ENCODE measurements at regions not wholly inside any gene's neighbourhood (a gene's known extent, or its start where the extent isn't known, plus 50 kb on each side); places are given as distances from the start of the nearest gene placed in this dataset.

DNA sequence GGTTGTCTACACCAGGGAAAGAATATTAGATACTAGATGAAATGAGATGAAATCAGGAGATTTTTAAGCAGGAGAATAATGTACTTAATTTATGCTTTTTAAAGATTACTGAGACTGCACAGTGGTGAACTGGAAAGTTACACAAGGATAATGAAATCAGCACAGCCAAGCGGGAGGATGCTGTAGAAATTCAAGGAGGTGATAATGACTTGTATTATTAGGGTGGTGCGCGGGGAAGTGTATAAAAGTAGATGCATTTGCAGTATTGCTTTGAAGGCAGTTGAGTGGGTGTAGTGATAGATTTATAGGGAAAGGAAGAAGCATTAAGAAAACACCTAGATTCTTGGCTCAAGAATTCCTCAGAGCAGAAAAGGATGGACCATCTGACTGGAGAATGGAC is 359.5 kb upstream of the SPHKAP start:
- Mint-ChIP-seq H3K27ac (no peak overlapping the region), H3K9me3 (ENCODE audit: low read depth) (peaks cover 13% of the 10 kb centered on the region), H3K4me3 (ENCODE audit: low read depth) (no peak overlapping the region), H3K36me3 (ENCODE audit: insufficient read depth) (no peaks in the 10 kb centered on the region), H3K4me1 (ENCODE audit: low read depth) (no peaks in the 10 kb centered on the region), H3K27me3 (no peaks in the 10 kb centered on the region)
- DNase-seq (ENCODE audit: low spot score, unreplicated experiment): no peak
- TF ChIP-seq, protein P1, sequence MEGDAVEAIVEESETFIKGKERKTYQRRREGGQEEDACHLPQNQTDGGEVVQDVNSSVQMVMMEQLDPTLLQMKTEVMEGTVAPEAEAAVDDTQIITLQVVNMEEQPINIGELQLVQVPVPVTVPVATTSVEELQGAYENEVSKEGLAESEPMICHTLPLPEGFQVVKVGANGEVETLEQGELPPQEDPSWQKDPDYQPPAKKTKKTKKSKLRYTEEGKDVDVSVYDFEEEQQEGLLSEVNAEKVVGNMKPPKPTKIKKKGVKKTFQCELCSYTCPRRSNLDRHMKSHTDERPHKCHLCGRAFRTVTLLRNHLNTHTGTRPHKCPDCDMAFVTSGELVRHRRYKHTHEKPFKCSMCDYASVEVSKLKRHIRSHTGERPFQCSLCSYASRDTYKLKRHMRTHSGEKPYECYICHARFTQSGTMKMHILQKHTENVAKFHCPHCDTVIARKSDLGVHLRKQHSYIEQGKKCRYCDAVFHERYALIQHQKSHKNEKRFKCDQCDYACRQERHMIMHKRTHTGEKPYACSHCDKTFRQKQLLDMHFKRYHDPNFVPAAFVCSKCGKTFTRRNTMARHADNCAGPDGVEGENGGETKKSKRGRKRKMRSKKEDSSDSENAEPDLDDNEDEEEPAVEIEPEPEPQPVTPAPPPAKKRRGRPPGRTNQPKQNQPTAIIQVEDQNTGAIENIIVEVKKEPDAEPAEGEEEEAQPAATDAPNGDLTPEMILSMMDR (IDR thresholded peaks at IDR 0.05; ENCODE audit: unreplicated experiment): no peak

DNA sequence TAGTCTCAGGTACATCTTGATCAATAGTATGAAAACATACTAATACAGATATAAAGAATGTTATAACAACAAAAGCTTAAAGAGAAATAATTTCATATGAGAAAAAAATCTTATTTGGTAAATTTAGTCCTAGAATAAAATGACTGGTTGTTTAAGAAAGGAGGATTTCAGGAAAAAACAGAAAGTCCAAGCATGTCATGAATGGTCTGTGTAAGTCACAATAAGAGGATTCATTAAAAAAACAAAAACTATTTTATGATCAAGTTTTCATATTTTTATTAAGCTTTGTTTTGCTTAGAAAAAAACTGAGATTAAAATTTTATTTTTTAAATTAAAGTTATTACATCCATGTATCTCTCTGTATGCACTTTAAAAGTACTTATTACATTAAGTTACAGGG is 353.9 kb upstream of the SPHKAP start:
- no peak overlapping the region for H3K4me3 Mint-ChIP-seq (ENCODE audit: low read depth)
- no peaks in the 10 kb centered on the region for H3K27me3 Mint-ChIP-seq
- peaks cover 17% of the 10 kb centered on the region for H3K9me3 Mint-ChIP-seq (ENCODE audit: low read depth)
- TF ChIP-seq, protein P1 (IDR thresholded peaks at IDR 0.05; ENCODE audit: unreplicated experiment): no peak
- H3K36me3 Mint-ChIP-seq (ENCODE audit: insufficient read depth): peaks cover 1% of the 10 kb centered on the region
- no peak overlapping the region for H3K27ac Mint-ChIP-seq
- no peak for DNase-seq (ENCODE audit: low spot score, unreplicated experiment)
- H3K4me1 Mint-ChIP-seq (ENCODE audit: low read depth): no peaks in the 10 kb centered on the region

DNA sequence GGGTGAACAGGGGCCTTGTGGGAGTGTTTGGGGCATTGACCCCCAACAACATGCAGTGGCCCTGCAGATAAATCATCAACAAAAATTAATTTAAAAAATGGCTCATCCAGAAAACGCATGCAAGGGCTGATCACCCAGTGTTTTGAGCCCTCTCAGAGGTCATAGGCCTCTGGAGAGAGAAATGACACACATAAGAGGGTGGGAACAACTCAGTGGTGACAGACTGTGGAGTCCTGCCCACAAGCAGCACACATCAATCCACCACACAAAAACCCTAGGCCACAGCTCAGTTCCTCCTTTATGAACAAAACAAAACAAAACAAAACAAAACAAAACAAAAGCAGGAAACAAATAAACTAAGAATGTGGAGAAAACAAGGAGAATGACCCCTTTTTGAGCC is 351.7 kb upstream of the SPHKAP start:
- H3K36me3 Mint-ChIP-seq (ENCODE audit: insufficient read depth): peaks cover 1% of the 10 kb centered on the region
- H3K9me3 Mint-ChIP-seq (ENCODE audit: low read depth): peaks cover 17% of the 10 kb centered on the region
- H3K27me3 Mint-ChIP-seq: no peaks in the 10 kb centered on the region
- no peak for DNase-seq (ENCODE audit: low spot score, unreplicated experiment)
- TF ChIP-seq, protein P1 (IDR thresholded peaks at IDR 0.05; ENCODE audit: unreplicated experiment): no peak
- H3K27ac Mint-ChIP-seq: no peak overlapping the region
- H3K4me3 Mint-ChIP-seq (ENCODE audit: low read depth): no peak overlapping the region
- no peaks in the 10 kb centered on the region for H3K4me1 Mint-ChIP-seq (ENCODE audit: low read depth)

DNA sequence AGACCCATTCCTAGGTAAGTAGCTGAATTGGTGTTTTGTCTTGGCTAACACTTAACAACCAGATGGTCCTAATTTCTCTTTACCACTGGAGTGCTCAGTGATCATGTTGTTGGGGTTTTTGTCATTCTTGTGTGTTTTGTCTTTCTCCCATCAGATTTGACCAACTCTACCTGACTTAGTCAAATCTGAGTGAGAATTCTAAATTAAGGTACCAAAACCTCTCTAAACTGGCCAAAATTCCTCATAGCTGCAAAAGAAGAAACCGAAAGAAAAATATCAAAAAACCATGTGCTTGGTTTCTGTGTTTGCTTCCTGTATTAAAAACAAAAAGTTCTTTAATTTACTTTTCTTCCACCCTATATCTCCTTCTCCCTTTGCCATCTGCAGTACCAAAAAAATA is 350.7 kb upstream of the SPHKAP start:
- no peak for DNase-seq (ENCODE audit: low spot score, unreplicated experiment)
- TF ChIP-seq, protein P1 (IDR thresholded peaks at IDR 0.05; ENCODE audit: unreplicated experiment): no peak
- H3K9me3 Mint-ChIP-seq (ENCODE audit: low read depth): peaks cover 13% of the 10 kb centered on the region

DNA sequence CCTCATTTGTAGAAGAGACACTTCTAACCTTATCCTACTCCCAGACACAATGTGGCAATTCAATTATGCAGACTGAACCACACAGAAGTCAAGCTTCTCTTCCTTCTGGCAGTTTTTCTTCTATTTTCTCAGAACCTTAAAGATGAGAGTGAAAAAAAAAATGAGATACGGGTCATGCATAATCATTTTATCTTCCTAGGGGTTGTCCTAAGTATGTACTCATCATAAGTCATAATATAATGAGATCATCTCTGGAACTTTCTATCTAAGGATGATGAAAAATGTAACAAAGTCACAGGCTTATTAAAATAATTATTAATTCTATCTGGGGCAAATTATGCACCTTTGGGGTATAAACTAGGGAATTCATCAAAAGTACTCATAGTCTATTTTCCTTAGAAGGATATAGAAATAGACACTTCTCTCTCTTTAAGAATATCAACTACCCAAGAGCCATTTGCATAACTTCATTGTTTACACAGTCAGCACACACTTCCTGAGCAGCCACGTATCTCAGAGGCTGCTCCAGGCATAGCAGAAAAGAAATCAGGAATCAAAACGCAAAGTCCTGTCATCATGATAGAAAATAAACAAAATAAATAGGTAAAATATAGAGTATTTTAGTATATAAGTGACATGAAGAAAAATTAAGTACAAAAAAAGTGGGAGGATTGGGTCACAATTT is 345.9 kb upstream of the SPHKAP start:
- H3K27ac Mint-ChIP-seq: no peak overlapping the region
- H3K36me3 Mint-ChIP-seq (ENCODE audit: insufficient read depth): no peaks in the 10 kb centered on the region

More for the DNA sequence above, 350.7 kb upstream of the SPHKAP start:
- no peaks in the 10 kb centered on the region for H3K27me3 Mint-ChIP-seq
- H3K4me1 Mint-ChIP-seq (ENCODE audit: low read depth): no peaks in the 10 kb centered on the region
- H3K27ac Mint-ChIP-seq: no peak overlapping the region
- no peak overlapping the region for H3K4me3 Mint-ChIP-seq (ENCODE audit: low read depth)
- peaks cover 1% of the 10 kb centered on the region for H3K36me3 Mint-ChIP-seq (ENCODE audit: insufficient read depth)

More for the DNA sequence above, 345.9 kb upstream of the SPHKAP start:
- Mint-ChIP-seq H3K9me3 (ENCODE audit: low read depth) (peaks cover 8% of the 10 kb centered on the region), H3K27me3 (no peaks in the 10 kb centered on the region), H3K4me1 (ENCODE audit: low read depth) (no peaks in the 10 kb centered on the region), H3K4me3 (ENCODE audit: low read depth) (no peak overlapping the region)
- no peak for DNase-seq (ENCODE audit: low spot score, unreplicated experiment)
- TF ChIP-seq, protein P1 (IDR thresholded peaks at IDR 0.05; ENCODE audit: unreplicated experiment): no peak

Data from progenitor cell of endocrine pancreas (in vitro differentiated cells).